ENCODE measurements at regions not wholly inside any gene's neighbourhood (a gene's known extent, or its start where the extent isn't known, plus 50 kb on each side); places are given as distances from the start of the nearest gene placed in this dataset.
"Not testable (repeated sequence)": the region's sequence is repeated elsewhere in the genome, so short reads cannot be mapped to it uniquely, and the experiment has no call there.

GRCh38 chr5:167381457-167381856 lies 910.0 kb upstream of the WWC1 start:
- H3K4me2 ChIP-seq (ENCODE audit: low read length): no peak overlapping the region
- no peak overlapping the region for H3K4me3 ChIP-seq (ENCODE audit: low read length)
- H3K36me3 ChIP-seq (ENCODE audit: insufficient read depth, low read length): no peaks in the 10 kb centered on the region
- H3K9me3 ChIP-seq (replicated peaks; ENCODE audit: low read length): peaks cover 3% of the 10 kb centered on the region
- H3K9ac ChIP-seq (ENCODE audit: low read depth, low read length): no peak overlapping the region
- H3K27me3 ChIP-seq (ENCODE audit: control insufficient read depth, insufficient read depth, low read length): no peaks in the 10 kb centered on the region
- H3K4me1 ChIP-seq (ENCODE audit: control insufficient read depth, insufficient read depth, low read length): no peaks in the 10 kb centered on the region

- Histone ChIP-seq H3K9ac (ENCODE audit: low read depth, low read length) (no peak overlapping the region), H3K4me2 (ENCODE audit: low read length) (no peak overlapping the region), H3K36me3 (ENCODE audit: insufficient read depth, low read length) (no peaks in the 10 kb centered on the region), H3K27me3 (ENCODE audit: control insufficient read depth, insufficient read depth, low read length) (no peaks in the 10 kb centered on the region), H3K9me3 (replicated peaks; ENCODE audit: low read length) (no peaks in the 10 kb centered on the region), H3K4me3 (ENCODE audit: low read length) (no peak overlapping the region), H3K4me1 (ENCODE audit: control insufficient read depth, insufficient read depth, low read length) (no peaks in the 10 kb centered on the region)
These were observed 901.9 kb upstream of the WWC1 start for GRCh38 chr5:167389537-167389936.

- H3K27me3 ChIP-seq (ENCODE audit: control insufficient read depth, insufficient read depth, low read length); H3K4me2 ChIP-seq (ENCODE audit: low read length); H3K9ac ChIP-seq (ENCODE audit: low read depth, low read length); H3K4me3 ChIP-seq (ENCODE audit: low read length); H3K4me1 ChIP-seq (ENCODE audit: control insufficient read depth, insufficient read depth, low read length); H3K36me3 ChIP-seq (ENCODE audit: insufficient read depth, low read length); H3K9me3 ChIP-seq (replicated peaks; ENCODE audit: low read length): not testable (repeated sequence)
These were observed 900.2 kb upstream of the WWC1 start for GRCh38 chr5:167391286-167391685.

GRCh38 chr5:167392240-167392639 lies 899.2 kb upstream of the WWC1 start:
- Histone ChIP-seq H3K4me2 (ENCODE audit: low read length) (no peak overlapping the region), H3K4me3 (ENCODE audit: low read length) (no peak overlapping the region), H3K36me3 (ENCODE audit: insufficient read depth, low read length) (no peaks in the 10 kb centered on the region), H3K9me3 (replicated peaks; ENCODE audit: low read length) (no peaks in the 10 kb centered on the region), H3K4me1 (ENCODE audit: control insufficient read depth, insufficient read depth, low read length) (no peaks in the 10 kb centered on the region), H3K27me3 (ENCODE audit: control insufficient read depth, insufficient read depth, low read length) (no peaks in the 10 kb centered on the region), H3K9ac (ENCODE audit: low read depth, low read length) (no peak overlapping the region)

- Histone ChIP-seq H3K36me3 (ENCODE audit: insufficient read depth, low read length) (no peaks in the 10 kb centered on the region), H3K9ac (ENCODE audit: low read depth, low read length) (no peak overlapping the region), H3K4me2 (ENCODE audit: low read length) (no peak overlapping the region), H3K9me3 (replicated peaks; ENCODE audit: low read length) (no peaks in the 10 kb centered on the region), H3K4me1 (ENCODE audit: control insufficient read depth, insufficient read depth, low read length) (no peaks in the 10 kb centered on the region), H3K4me3 (ENCODE audit: low read length) (no peak overlapping the region), H3K27me3 (ENCODE audit: control insufficient read depth, insufficient read depth, low read length) (no peaks in the 10 kb centered on the region)
These were observed 898.1 kb upstream of the WWC1 start for GRCh38 chr5:167393358-167393757.

GRCh38 chr5:167402671-167403070 lies 888.8 kb upstream of the WWC1 start:
- Histone ChIP-seq H3K36me3 (ENCODE audit: insufficient read depth, low read length) (no peaks in the 10 kb centered on the region), H3K9ac (ENCODE audit: low read depth, low read length) (no peak overlapping the region), H3K27me3 (ENCODE audit: control insufficient read depth, insufficient read depth, low read length) (no peaks in the 10 kb centered on the region), H3K9me3 (replicated peaks; ENCODE audit: low read length) (no peaks in the 10 kb centered on the region), H3K4me2 (ENCODE audit: low read length) (no peak overlapping the region), H3K4me1 (ENCODE audit: control insufficient read depth, insufficient read depth, low read length) (no peaks in the 10 kb centered on the region), H3K4me3 (ENCODE audit: low read length) (no peak overlapping the region)

GRCh38 chr5:167406513-167406912 lies 884.9 kb upstream of the WWC1 start:
- H3K27me3 ChIP-seq (ENCODE audit: control insufficient read depth, insufficient read depth, low read length): no peaks in the 10 kb centered on the region
- H3K4me1 ChIP-seq (ENCODE audit: control insufficient read depth, insufficient read depth, low read length): no peaks in the 10 kb centered on the region
- no peak overlapping the region for H3K4me2 ChIP-seq (ENCODE audit: low read length)
- no peaks in the 10 kb centered on the region for H3K9me3 ChIP-seq (replicated peaks; ENCODE audit: low read length)
- no peak overlapping the region for H3K9ac ChIP-seq (ENCODE audit: low read depth, low read length)
- H3K4me3 ChIP-seq (ENCODE audit: low read length): no peak overlapping the region
- no peaks in the 10 kb centered on the region for H3K36me3 ChIP-seq (ENCODE audit: insufficient read depth, low read length)

- H3K9ac ChIP-seq (ENCODE audit: low read depth, low read length): no peak overlapping the region
- no peaks in the 10 kb centered on the region for H3K4me1 ChIP-seq (ENCODE audit: control insufficient read depth, insufficient read depth, low read length)
- no peak overlapping the region for H3K4me2 ChIP-seq (ENCODE audit: low read length)
- H3K9me3 ChIP-seq (replicated peaks; ENCODE audit: low read length): no peaks in the 10 kb centered on the region
- no peaks in the 10 kb centered on the region for H3K36me3 ChIP-seq (ENCODE audit: insufficient read depth, low read length)
- no peaks in the 10 kb centered on the region for H3K27me3 ChIP-seq (ENCODE audit: control insufficient read depth, insufficient read depth, low read length)
- H3K4me3 ChIP-seq (ENCODE audit: low read length): no peak overlapping the region
These were observed 878.9 kb upstream of the WWC1 start for GRCh38 chr5:167412556-167412955.

GRCh38 chr5:167413506-167413905 lies 877.9 kb upstream of the WWC1 start:
- Histone ChIP-seq H3K4me2 (ENCODE audit: low read length) (no peak overlapping the region), H3K9ac (ENCODE audit: low read depth, low read length) (no peak overlapping the region), H3K27me3 (ENCODE audit: control insufficient read depth, insufficient read depth, low read length) (no peaks in the 10 kb centered on the region), H3K4me3 (ENCODE audit: low read length) (no peak overlapping the region), H3K9me3 (replicated peaks; ENCODE audit: low read length) (no peaks in the 10 kb centered on the region), H3K4me1 (ENCODE audit: control insufficient read depth, insufficient read depth, low read length) (no peaks in the 10 kb centered on the region), H3K36me3 (ENCODE audit: insufficient read depth, low read length) (no peaks in the 10 kb centered on the region)

GRCh38 chr5:167414611-167415010 lies 876.8 kb upstream of the WWC1 start:
- Histone ChIP-seq H3K9me3 (replicated peaks; ENCODE audit: low read length) (no peaks in the 10 kb centered on the region), H3K4me2 (ENCODE audit: low read length) (no peak overlapping the region), H3K27me3 (ENCODE audit: control insufficient read depth, insufficient read depth, low read length) (no peaks in the 10 kb centered on the region), H3K9ac (ENCODE audit: low read depth, low read length) (no peak overlapping the region), H3K4me1 (ENCODE audit: control insufficient read depth, insufficient read depth, low read length) (no peaks in the 10 kb centered on the region), H3K4me3 (ENCODE audit: low read length) (no peak overlapping the region), H3K36me3 (ENCODE audit: insufficient read depth, low read length) (no peaks in the 10 kb centered on the region)

- no peaks in the 10 kb centered on the region for H3K9me3 ChIP-seq (replicated peaks; ENCODE audit: low read length)
- no peak overlapping the region for H3K4me3 ChIP-seq (ENCODE audit: low read length)
- H3K9ac ChIP-seq (ENCODE audit: low read depth, low read length): no peak overlapping the region
- no peaks in the 10 kb centered on the region for H3K36me3 ChIP-seq (ENCODE audit: insufficient read depth, low read length)
- no peak overlapping the region for H3K4me2 ChIP-seq (ENCODE audit: low read length)
- H3K27me3 ChIP-seq (ENCODE audit: control insufficient read depth, insufficient read depth, low read length): no peaks in the 10 kb centered on the region
- H3K4me1 ChIP-seq (ENCODE audit: control insufficient read depth, insufficient read depth, low read length): no peaks in the 10 kb centered on the region
These were observed 875.4 kb upstream of the WWC1 start for GRCh38 chr5:167415779-167416746.

GRCh38 chr5:167417662-167418061 lies 873.8 kb upstream of the WWC1 start:
- Histone ChIP-seq H3K9me3 (replicated peaks; ENCODE audit: low read length) (no peaks in the 10 kb centered on the region), H3K4me2 (ENCODE audit: low read length) (no peak overlapping the region), H3K36me3 (ENCODE audit: insufficient read depth, low read length) (no peaks in the 10 kb centered on the region), H3K9ac (ENCODE audit: low read depth, low read length) (no peak overlapping the region), H3K4me3 (ENCODE audit: low read length) (no peak overlapping the region), H3K4me1 (ENCODE audit: control insufficient read depth, insufficient read depth, low read length) (no peaks in the 10 kb centered on the region), H3K27me3 (ENCODE audit: control insufficient read depth, insufficient read depth, low read length) (no peaks in the 10 kb centered on the region)
